ENCODE measurements at regions not wholly inside any gene's neighbourhood (a gene's known extent, or its start where the extent isn't known, plus 50 kb on each side); places are given as distances from the start of the nearest gene placed in this dataset.

DNA sequence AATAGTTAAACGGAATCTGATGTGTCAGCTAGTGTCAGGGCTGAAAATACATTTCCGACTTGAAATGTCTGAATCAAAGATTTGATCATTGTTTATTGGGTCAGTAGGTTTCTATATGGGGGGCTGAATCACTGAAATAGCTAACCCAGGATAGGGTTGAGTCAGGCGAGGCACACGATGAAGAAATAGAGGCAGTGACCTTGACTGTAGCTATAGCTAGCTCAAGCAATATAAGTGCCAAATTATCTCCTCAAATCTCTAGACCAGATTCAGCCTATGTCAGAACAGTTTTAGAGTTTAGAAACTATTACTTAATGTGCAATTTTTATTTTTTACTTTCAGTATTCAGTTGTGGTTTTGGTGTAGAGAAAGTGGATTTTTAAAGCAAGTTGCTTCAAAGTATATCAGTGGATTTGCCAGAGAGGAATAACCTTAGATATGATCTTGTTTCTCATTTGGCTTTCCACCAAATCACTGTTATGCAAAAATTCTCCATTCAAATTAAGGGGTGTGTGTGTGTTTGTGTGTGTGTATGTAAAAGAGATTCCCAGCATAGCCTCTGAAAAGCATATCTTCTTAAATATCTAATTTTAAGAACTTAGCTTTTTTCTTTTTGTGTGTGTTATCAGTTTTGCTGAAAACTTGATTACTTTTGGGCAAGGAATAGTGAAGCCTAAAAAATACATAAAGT is 100.3 kb upstream of the RPL34 start:
- H3K9ac ChIP-seq (ENCODE audit: low read depth, low read length), result no peak overlapping the region

DNA sequence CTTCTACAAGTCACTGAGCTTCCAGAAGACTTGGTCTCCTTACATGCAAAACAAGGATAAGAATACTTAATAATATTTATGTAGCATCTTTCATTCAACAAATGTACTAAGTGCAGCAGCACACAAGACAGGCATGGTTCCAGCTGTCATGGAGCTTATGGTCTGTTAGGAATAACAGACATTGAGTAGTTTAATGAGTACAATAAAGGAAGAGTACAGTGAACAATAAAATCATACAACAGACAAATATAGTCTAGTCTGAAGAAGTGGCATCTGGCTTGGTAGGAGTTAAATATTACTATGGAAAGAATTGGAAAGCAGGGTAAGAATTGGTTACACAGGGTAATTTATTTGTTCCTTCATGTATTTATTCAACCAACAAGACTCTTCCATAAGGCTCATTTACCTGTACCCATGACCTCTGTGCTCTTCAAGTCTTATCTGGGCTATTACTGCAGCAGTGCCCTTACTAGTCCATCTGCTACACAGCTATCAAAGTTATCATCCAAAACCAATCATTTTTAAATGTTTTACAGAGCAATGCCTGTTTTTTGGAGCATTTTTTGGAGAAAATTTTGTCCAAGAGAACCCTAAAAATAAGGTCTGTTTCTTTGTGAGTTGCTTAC is 101.1 kb upstream of the RPL34 start:
- Histone ChIP-seq H3K36me3 (ENCODE audit: insufficient read depth, low read depth, low read length) (no peaks in the 10 kb centered on the region), H3K27ac (ENCODE audit: low read length) (no peak overlapping the region), H3K9me3 (ENCODE audit: insufficient read depth, low read depth, low read length) (no peaks in the 10 kb centered on the region), H3K27me3 (ENCODE audit: insufficient read depth, low read length) (no peaks in the 10 kb centered on the region), H3K4me3 (ENCODE audit: low read length) (no peak overlapping the region), H3K4me1 (ENCODE audit: insufficient read depth, low read length) (peaks cover under 1% of the 10 kb centered on the region; the same call in 1 of the 2 replicates), H3K9ac (ENCODE audit: low read depth, low read length) (no peak overlapping the region)

More for the DNA sequence above, 100.3 kb upstream of the RPL34 start:
- Histone ChIP-seq H3K4me3 (ENCODE audit: low read length) (no peak overlapping the region), H3K4me1 (ENCODE audit: insufficient read depth, low read length) (peaks cover 5% of the 10 kb centered on the region), H3K36me3 (ENCODE audit: insufficient read depth, low read depth, low read length) (no peaks in the 10 kb centered on the region), H3K27ac (ENCODE audit: low read length) (no peak overlapping the region), H3K9me3 (ENCODE audit: insufficient read depth, low read depth, low read length) (no peaks in the 10 kb centered on the region), H3K27me3 (ENCODE audit: insufficient read depth, low read length) (no peaks in the 10 kb centered on the region)

DNA sequence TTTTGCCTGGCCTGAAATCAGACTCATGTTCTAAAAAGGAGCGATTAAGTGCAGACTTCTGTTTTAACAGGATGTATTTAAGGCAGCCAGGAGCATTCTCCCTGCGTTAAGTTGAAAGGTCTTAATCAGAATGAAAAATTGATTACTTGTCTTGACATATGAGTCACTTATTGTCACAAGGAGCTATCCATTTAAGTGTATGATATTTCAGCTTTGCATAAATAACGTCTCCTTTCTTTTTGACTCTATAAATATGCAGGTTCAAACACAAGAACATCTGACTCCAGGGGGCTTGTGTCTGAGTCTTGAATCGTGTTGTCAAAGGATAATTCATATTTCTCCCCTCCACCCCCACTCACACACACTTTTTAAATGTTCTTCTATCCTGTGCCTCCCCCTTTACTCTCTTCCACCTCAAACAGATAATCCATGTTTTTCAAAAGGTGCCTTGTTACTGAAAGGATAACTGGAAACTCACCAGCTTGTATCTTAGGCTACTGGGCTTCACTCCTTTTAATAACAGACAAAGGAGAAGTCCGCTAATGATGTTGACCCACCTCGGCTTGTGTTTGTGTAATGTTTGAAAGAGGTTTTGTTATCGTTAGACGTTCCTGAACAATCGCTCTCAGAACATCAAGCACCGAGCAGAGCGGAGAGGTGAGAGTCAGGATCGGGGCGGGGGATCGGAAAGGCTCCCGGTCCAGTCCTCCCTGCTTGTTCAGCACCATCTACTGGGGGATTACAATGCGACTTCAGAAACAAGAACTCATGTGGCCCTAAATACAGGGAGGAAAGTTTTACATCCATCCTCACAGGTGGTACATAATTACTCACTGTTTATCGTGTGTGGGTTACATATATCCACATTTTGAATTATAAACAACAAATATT is 107.5 kb upstream of the RPL34 start:
- Histone ChIP-seq H3K36me3 (ENCODE audit: insufficient read depth, low read depth, low read length) (no peaks in the 10 kb centered on the region), H3K27me3 (ENCODE audit: insufficient read depth, low read length) (peaks cover 25% of the 10 kb centered on the region), H3K4me3 (ENCODE audit: low read length) (peak overlapping the region; percentile 29; the same call in 1 of the 2 replicates), H3K4me1 (ENCODE audit: insufficient read depth, low read length) (no peaks in the 10 kb centered on the region), H3K27ac (ENCODE audit: low read length) (no peak overlapping the region), H3K9ac (ENCODE audit: low read depth, low read length) (no peak overlapping the region), H3K9me3 (ENCODE audit: insufficient read depth, low read depth, low read length) (no peaks in the 10 kb centered on the region)

DNA sequence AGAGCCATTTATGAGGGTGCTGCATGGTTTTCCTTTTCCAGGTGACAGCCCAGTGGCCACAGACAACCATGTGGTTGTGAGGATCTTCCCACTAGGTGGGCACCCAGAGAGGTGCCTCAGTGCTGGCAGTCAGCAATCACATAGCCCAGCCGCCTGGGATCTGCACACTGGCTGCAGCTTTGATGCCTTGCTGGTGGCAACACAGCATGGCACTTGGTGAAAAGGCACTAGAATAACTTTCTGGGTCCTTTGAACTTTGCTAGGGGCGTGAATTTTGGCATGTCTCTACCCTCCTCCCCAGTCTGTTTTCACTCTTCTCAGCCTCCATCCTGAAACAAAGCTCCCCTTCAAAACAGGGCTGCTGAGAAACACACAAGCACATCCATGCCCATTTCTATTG is 108.8 kb upstream of the RPL34 start:
- no peak overlapping the region for H3K27ac ChIP-seq (ENCODE audit: low read length)
- no peaks in the 10 kb centered on the region for H3K9me3 ChIP-seq (ENCODE audit: insufficient read depth, low read depth, low read length)
- no peak overlapping the region for H3K9ac ChIP-seq (ENCODE audit: low read depth, low read length)
- no peaks in the 10 kb centered on the region for H3K4me1 ChIP-seq (ENCODE audit: insufficient read depth, low read length)
- no peak overlapping the region for H3K4me3 ChIP-seq (ENCODE audit: low read length)
- H3K27me3 ChIP-seq (ENCODE audit: insufficient read depth, low read length), result peaks cover 25% of the 10 kb centered on the region
- no peaks in the 10 kb centered on the region for H3K36me3 ChIP-seq (ENCODE audit: insufficient read depth, low read depth, low read length)

DNA sequence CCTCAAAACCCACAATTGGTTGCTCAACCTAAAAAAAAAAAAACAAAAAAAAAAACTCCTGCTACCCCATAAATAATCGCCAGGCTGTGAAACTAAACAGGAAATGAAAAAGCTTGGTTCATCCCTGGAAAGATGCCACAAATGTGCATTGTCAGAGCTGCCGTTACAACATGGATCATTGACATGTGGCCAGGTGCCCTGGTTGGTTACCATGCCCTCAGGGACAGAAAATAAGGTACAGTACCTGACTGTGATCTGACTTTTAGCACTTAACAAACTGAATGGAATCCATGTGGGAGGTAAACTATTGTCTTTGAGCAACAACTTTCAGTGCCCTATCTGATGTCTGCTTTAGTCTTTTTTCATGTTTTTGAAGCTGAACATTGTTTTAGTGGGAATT is 118.0 kb upstream of the RPL34 start:
- H3K4me1 ChIP-seq (ENCODE audit: insufficient read depth, low read length), result no peaks in the 10 kb centered on the region
- H3K9ac ChIP-seq (ENCODE audit: low read depth, low read length), result no peak overlapping the region
- no peak overlapping the region for H3K4me3 ChIP-seq (ENCODE audit: low read length)
- H3K36me3 ChIP-seq (ENCODE audit: insufficient read depth, low read depth, low read length), result no peaks in the 10 kb centered on the region
- peaks cover 14% of the 10 kb centered on the region for H3K9me3 ChIP-seq (ENCODE audit: insufficient read depth, low read depth, low read length)
- no peaks in the 10 kb centered on the region for H3K27me3 ChIP-seq (ENCODE audit: insufficient read depth, low read length)
- no peak overlapping the region for H3K27ac ChIP-seq (ENCODE audit: low read length)

DNA sequence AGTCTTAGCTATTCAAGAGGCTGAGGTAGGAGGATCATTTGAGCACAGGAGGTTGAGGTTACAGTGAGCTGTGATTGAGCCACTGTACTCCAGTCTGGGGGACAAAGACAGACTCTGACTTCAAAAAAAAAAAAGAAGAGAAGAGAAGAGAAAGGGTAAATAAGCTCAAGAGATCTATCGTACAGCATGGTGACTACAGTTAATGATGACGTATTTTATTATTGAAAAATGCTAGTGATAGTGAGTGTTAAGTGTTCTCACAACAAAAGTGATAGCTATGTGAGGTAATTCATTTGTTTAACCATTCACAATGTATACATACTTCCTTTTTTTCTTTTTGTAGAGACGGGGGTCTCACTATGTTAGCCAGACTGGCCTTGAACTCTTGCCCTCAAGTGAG is 121.5 kb upstream of the RPL34 start:
- no peaks in the 10 kb centered on the region for H3K36me3 ChIP-seq (ENCODE audit: insufficient read depth, low read depth, low read length)
- no peaks in the 10 kb centered on the region for H3K27me3 ChIP-seq (ENCODE audit: insufficient read depth, low read length)
- H3K9ac ChIP-seq (ENCODE audit: low read depth, low read length), result no peak overlapping the region
- no peak overlapping the region for H3K27ac ChIP-seq (ENCODE audit: low read length)
- no peak overlapping the region for H3K4me3 ChIP-seq (ENCODE audit: low read length)
- H3K4me1 ChIP-seq (ENCODE audit: insufficient read depth, low read length), result no peaks in the 10 kb centered on the region
- H3K9me3 ChIP-seq (ENCODE audit: insufficient read depth, low read depth, low read length), result peaks cover 14% of the 10 kb centered on the region; the same call in 1 of the 2 replicates

DNA sequence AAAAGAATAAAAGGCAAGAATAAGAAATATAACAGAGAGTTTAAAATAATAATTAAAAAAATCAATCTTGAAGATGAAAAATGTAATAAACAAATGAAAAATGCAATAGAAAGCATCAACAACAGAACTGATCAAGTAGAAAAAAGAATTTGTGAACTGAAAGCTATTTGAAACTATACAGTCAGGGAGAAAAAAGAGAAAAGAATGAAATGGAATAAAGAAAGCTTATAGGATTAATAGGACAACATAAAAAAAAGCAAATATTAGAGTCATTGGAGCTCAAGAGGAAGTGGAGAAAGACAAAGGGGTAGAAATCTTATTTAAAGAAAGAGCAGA is 126.8 kb upstream of the RPL34 start:
- no peaks in the 10 kb centered on the region for H3K36me3 ChIP-seq (ENCODE audit: insufficient read depth, low read depth, low read length)
- H3K4me3 ChIP-seq (ENCODE audit: low read length), result no peak overlapping the region
- H3K9ac ChIP-seq (ENCODE audit: low read depth, low read length), result no peak overlapping the region
- no peak overlapping the region for H3K27ac ChIP-seq (ENCODE audit: low read length)
- H3K9me3 ChIP-seq (ENCODE audit: insufficient read depth, low read depth, low read length), result no peaks in the 10 kb centered on the region
- no peaks in the 10 kb centered on the region for H3K27me3 ChIP-seq (ENCODE audit: insufficient read depth, low read length)
- no peaks in the 10 kb centered on the region for H3K4me1 ChIP-seq (ENCODE audit: insufficient read depth, low read length)

DNA sequence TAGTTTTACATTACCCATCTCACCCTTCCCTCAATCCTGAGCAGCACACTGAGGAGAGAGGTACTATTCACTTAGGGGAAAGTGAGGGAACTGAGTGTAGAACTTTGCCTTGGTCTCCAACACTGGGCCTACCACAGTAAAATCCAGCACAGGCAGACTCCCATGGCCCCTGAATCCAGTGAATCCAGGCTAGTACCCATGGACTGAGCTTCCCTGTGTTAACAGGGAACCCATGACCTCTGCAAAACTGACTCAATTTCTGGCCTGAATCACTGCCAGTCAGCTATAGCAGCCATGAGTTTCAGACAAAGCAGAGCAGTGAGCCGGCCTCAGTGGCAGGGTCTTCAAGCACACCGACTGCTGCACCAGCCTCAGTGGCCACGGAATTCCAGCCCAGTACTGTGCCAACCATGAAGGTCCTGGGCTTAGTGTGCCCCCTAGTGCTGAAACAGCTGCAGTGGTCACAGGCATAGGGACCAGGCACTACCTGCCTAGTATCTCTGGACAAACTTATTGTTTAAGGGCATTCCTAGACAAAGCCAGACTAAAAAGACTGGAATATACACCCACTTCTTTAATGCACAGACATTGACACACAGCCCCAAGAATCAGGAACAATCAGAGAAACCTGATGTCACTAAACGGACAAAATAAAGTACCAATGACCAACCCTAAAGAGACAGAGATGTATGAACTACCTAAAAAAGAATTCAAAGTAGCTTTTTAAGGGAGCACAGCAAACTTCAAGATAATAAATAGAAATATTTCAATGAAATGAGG is 127.4 kb upstream of the RPL34 start:
- no peak overlapping the region for H3K9ac ChIP-seq (ENCODE audit: low read depth, low read length)
- no peaks in the 10 kb centered on the region for H3K9me3 ChIP-seq (ENCODE audit: insufficient read depth, low read depth, low read length)
- H3K36me3 ChIP-seq (ENCODE audit: insufficient read depth, low read depth, low read length), result no peaks in the 10 kb centered on the region
- H3K27me3 ChIP-seq (ENCODE audit: insufficient read depth, low read length), result no peaks in the 10 kb centered on the region
- no peak overlapping the region for H3K4me3 ChIP-seq (ENCODE audit: low read length)
- H3K4me1 ChIP-seq (ENCODE audit: insufficient read depth, low read length), result no peaks in the 10 kb centered on the region
- no peak overlapping the region for H3K27ac ChIP-seq (ENCODE audit: low read length)

DNA sequence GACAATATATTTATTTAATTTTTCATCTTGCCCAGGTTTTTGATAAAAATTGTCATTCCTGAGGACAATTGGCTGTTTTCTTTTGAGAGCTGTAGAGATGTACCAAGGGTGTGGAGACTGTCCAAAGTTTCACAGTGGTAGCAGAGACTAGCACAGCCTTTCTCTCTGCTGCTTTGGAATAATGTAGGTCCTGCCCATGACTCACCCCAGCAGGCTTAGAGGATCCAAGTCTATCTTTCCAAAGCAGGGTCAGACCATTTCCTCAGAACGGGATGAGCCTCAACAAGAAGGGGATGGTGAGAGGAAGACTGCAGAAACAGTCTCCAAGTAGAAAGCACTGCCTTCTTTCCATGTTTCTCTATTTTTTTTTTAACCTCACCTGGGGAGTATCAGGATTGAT is 131.5 kb upstream of the RPL34 start:
- H3K9ac ChIP-seq (ENCODE audit: low read depth, low read length), result no peak overlapping the region
- no peaks in the 10 kb centered on the region for H3K36me3 ChIP-seq (ENCODE audit: insufficient read depth, low read depth, low read length)
- no peaks in the 10 kb centered on the region for H3K4me1 ChIP-seq (ENCODE audit: insufficient read depth, low read length)
- no peak overlapping the region for H3K4me3 ChIP-seq (ENCODE audit: low read length)
- H3K27ac ChIP-seq (ENCODE audit: low read length), result no peak overlapping the region
- no peaks in the 10 kb centered on the region for H3K27me3 ChIP-seq (ENCODE audit: insufficient read depth, low read length)
- H3K9me3 ChIP-seq (ENCODE audit: insufficient read depth, low read depth, low read length), result no peaks in the 10 kb centered on the region

DNA sequence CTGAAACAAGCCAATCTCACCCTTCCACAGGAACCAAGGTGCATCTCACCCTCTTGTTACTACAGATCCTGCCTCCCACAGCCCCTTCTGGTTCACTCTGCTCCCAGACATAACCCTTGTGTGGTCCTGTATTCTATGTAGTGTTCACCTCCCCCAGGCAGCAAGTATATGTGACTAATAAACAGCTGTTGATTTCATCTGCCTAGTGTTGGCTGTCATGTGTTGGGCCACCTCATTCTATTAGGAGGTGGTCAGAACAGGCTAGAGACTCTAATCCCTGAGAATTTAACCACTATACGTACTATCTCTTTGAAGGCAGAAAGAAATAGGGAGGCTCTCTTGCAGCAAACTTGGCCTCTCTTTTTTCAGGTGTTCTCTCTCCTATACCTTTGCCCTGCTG is 134.3 kb upstream of the RPL34 start:
- no peaks in the 10 kb centered on the region for H3K36me3 ChIP-seq (ENCODE audit: insufficient read depth, low read depth, low read length)
- no peak overlapping the region for H3K4me3 ChIP-seq (ENCODE audit: low read length)
- no peaks in the 10 kb centered on the region for H3K4me1 ChIP-seq (ENCODE audit: insufficient read depth, low read length)
- no peak overlapping the region for H3K9ac ChIP-seq (ENCODE audit: low read depth, low read length)
- H3K9me3 ChIP-seq (ENCODE audit: insufficient read depth, low read depth, low read length), result no peaks in the 10 kb centered on the region
- no peaks in the 10 kb centered on the region for H3K27me3 ChIP-seq (ENCODE audit: insufficient read depth, low read length)
- H3K27ac ChIP-seq (ENCODE audit: low read length), result no peak overlapping the region

DNA sequence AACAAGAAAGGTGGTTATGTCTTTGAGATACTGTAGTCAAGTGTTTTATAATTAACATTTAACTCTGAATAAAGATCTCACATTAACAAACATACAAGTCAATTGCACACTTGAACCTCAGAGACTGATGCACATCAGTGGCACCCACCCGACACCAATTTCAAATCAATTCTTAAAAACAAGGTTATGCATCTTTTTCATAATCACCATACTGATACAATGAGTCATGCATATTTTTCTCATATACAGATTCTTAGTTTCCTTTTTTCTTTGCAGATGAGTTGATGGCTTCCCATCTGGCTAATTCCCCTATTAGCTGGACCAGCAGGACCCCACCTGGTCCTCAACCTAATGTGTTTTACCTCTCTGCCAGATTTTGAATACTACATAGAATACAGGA is 136.2 kb upstream of the RPL34 start:
- no peak overlapping the region for H3K27ac ChIP-seq (ENCODE audit: low read length)
- no peaks in the 10 kb centered on the region for H3K9me3 ChIP-seq (ENCODE audit: insufficient read depth, low read depth, low read length)
- H3K9ac ChIP-seq (ENCODE audit: low read depth, low read length), result no peak overlapping the region
- H3K4me1 ChIP-seq (ENCODE audit: insufficient read depth, low read length), result no peaks in the 10 kb centered on the region
- no peaks in the 10 kb centered on the region for H3K27me3 ChIP-seq (ENCODE audit: insufficient read depth, low read length)
- no peaks in the 10 kb centered on the region for H3K36me3 ChIP-seq (ENCODE audit: insufficient read depth, low read depth, low read length)
- no peak overlapping the region for H3K4me3 ChIP-seq (ENCODE audit: low read length)

Measured in iPS-20b (cell line).